ENCODE measurements at regions not wholly inside any gene's neighbourhood (a gene's known extent, or its start where the extent isn't known, plus 50 kb on each side); places are given as distances from the start of the nearest gene placed in this dataset.
"Not testable (repeated sequence)": the region's sequence is repeated elsewhere in the genome, so short reads cannot be mapped to it uniquely, and the experiment has no call there.

DNA sequence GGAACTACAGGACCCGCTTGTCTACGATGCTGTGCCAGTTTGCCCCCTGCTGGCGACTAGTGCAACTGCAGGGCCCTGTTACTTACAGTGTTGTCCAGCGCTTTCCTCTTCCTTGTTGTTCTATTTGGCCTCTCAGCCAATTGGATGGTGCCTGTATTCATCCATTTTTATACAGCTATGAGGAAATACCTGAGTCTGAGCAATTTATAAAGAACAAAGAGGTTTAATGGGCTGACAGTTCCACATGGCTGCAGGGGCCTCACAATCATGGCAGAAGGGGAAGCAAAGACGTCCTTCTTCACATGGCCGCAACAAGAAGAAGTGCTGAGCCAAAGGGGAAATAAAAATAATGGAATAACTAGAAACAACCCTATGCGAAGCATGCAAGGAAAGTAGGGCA, 78.7 kb upstream of the PLEKHG4B start:
- FAIRE-seq: no peak
- Histone ChIP-seq H3K9me3 (replicated peaks; ENCODE audit: control insufficient read depth, insufficient read depth, low read length) (no peaks in the 10 kb centered on the region), H3K9me1 (replicated peaks; ENCODE audit: control insufficient read depth, extremely low read depth, insufficient read depth, low read length) (no peaks in the 10 kb centered on the region), H3K4me2 (ENCODE audit: insufficient read depth, low read length) (no peak overlapping the region), H3K9ac (replicated peaks; ENCODE audit: extremely low read depth, insufficient read depth, low read length) (no peak overlapping the region), H3K36me3 (ENCODE audit: control insufficient read depth in 2 of 2, extremely low read depth in 1 of 2, insufficient read depth in 2 of 2, low read length in 2 of 2) (no peaks in the 10 kb centered on the region), H3K4me1 (ENCODE audit: control insufficient read depth, extremely low read depth, insufficient read depth, low read length) (no peaks in the 10 kb centered on the region), H3K27me3 (ENCODE audit: control insufficient read depth in 2 of 2, insufficient read depth in 2 of 2, low read length in 2 of 2) (no peaks in the 10 kb centered on the region), H4K20me1 (replicated peaks; ENCODE audit: control insufficient read depth, extremely low read depth, insufficient read depth, low read length) (no peaks in the 10 kb centered on the region), H3K4me3 (replicated peaks in 1 of 3; ENCODE audit: insufficient read depth in 1 of 3, low read depth in 1 of 3, low read length in 3 of 3) (no peak overlapping the region), H3K27ac (ENCODE audit: insufficient read depth, low read depth, low read length) (no peak overlapping the region), H3K79me2 (ENCODE audit: control insufficient read depth, insufficient read depth, low read length) (no peaks in the 10 kb centered on the region), H2AFZ (ENCODE audit: low read depth, low read length) (no peak overlapping the region)
- no peak for TF ChIP-seq POLR2AphosphoS5 (IDR thresholded peaks at IDR 0.05; ENCODE audit: insufficient read depth, low read depth, low read length)
- TF ChIP-seq, protein P1, sequence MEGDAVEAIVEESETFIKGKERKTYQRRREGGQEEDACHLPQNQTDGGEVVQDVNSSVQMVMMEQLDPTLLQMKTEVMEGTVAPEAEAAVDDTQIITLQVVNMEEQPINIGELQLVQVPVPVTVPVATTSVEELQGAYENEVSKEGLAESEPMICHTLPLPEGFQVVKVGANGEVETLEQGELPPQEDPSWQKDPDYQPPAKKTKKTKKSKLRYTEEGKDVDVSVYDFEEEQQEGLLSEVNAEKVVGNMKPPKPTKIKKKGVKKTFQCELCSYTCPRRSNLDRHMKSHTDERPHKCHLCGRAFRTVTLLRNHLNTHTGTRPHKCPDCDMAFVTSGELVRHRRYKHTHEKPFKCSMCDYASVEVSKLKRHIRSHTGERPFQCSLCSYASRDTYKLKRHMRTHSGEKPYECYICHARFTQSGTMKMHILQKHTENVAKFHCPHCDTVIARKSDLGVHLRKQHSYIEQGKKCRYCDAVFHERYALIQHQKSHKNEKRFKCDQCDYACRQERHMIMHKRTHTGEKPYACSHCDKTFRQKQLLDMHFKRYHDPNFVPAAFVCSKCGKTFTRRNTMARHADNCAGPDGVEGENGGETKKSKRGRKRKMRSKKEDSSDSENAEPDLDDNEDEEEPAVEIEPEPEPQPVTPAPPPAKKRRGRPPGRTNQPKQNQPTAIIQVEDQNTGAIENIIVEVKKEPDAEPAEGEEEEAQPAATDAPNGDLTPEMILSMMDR (IDR thresholded peaks at IDR 0.05; ENCODE audit: extremely low read depth in 1 of 2, insufficient read depth in 1 of 2, low read depth in 1 of 2, low read length in 2 of 2): no peak
- no peak for TF ChIP-seq JUN (IDR thresholded peaks at IDR 0.05; ENCODE audit: borderline replicate concordance, insufficient read depth, insufficient read length, low read depth)
- TF ChIP-seq POLR2A (IDR thresholded peaks at IDR 0.05; ENCODE audit: low read depth, low read length): no peak
- TF ChIP-seq, protein P2, sequence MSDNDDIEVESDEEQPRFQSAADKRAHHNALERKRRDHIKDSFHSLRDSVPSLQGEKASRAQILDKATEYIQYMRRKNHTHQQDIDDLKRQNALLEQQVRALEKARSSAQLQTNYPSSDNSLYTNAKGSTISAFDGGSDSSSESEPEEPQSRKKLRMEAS (IDR thresholded peaks at IDR 0.05; ENCODE audit: insufficient read depth, insufficient read length): no peak
- TF ChIP-seq FOS (IDR thresholded peaks at IDR 0.05; ENCODE audit: borderline replicate concordance, insufficient read depth, low read length): no peak
- no peak for TF ChIP-seq GATA2 (IDR thresholded peaks at IDR 0.05; ENCODE audit: insufficient read depth, insufficient read length, low read depth, low read length)
- TF ChIP-seq MYC (IDR thresholded peaks at IDR 0.05; ENCODE audit: low read depth, low read length): no peak
- no peak for TF ChIP-seq EZH2 (IDR thresholded peaks at IDR 0.05; ENCODE audit: borderline replicate concordance, low read depth, low read length, severe bottlenecking)
- no peak for DNase-seq (ENCODE audit: low read depth, low spot score)
- intact Hi-C loops (cut with micrococcal nuclease): no loop called here
- POLR2A ChIA-PET: no interaction called here
- CTCF ChIA-PET: no interaction called here
- dilution Hi-C loops (cut with MboI; ENCODE audit: extremely low pct_ligation_motif_present, low sequenced_read_pairs): no loop called here
- BruUV-seq (replicated peaks): no TSS peak

DNA sequence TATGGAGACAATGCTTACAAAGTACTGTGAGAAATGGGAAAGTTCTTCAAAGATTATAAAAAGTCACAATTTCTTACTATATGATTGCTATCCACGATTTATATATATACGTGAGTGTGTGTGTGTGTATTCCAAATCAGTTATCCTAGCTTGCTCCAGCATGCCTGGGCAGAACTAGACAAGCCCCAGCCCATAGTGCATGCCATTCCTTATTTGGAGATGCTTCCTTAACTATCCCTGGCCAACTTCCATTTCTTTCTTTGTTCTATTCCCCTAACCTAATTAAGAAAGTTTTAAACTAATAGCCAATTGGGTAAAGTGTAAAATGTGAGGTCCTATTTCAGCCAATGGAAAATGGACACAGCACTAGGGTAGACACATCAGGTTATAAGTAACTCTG, 77.3 kb upstream of the PLEKHG4B start:
- CTCF ChIA-PET; H3K27me3 ChIP-seq (ENCODE audit: control insufficient read depth in 2 of 2, insufficient read depth in 2 of 2, low read length in 2 of 2); H3K27ac ChIP-seq (ENCODE audit: insufficient read depth, low read depth, low read length); POLR2A ChIA-PET; DNase-seq (ENCODE audit: low read depth, low spot score); H3K9ac ChIP-seq (replicated peaks; ENCODE audit: extremely low read depth, insufficient read depth, low read length); dilution Hi-C loops (cut with MboI; ENCODE audit: extremely low pct_ligation_motif_present, low sequenced_read_pairs); H3K4me3 ChIP-seq (replicated peaks in 1 of 3; ENCODE audit: insufficient read depth in 1 of 3, low read depth in 1 of 3, low read length in 3 of 3); H2AFZ ChIP-seq (ENCODE audit: low read depth, low read length); BruUV-seq (replicated peaks); H4K20me1 ChIP-seq (replicated peaks; ENCODE audit: control insufficient read depth, extremely low read depth, insufficient read depth, low read length); H3K9me3 ChIP-seq (replicated peaks; ENCODE audit: control insufficient read depth, insufficient read depth, low read length); FAIRE-seq; H3K79me2 ChIP-seq (ENCODE audit: control insufficient read depth, insufficient read depth, low read length); H3K9me1 ChIP-seq (replicated peaks; ENCODE audit: control insufficient read depth, extremely low read depth, insufficient read depth, low read length); intact Hi-C loops (cut with micrococcal nuclease); H3K4me1 ChIP-seq (ENCODE audit: control insufficient read depth, extremely low read depth, insufficient read depth, low read length); H3K4me2 ChIP-seq (ENCODE audit: insufficient read depth, low read length); H3K36me3 ChIP-seq (ENCODE audit: control insufficient read depth in 2 of 2, extremely low read depth in 1 of 2, insufficient read depth in 2 of 2, low read length in 2 of 2): not testable (repeated sequence)

DNA sequence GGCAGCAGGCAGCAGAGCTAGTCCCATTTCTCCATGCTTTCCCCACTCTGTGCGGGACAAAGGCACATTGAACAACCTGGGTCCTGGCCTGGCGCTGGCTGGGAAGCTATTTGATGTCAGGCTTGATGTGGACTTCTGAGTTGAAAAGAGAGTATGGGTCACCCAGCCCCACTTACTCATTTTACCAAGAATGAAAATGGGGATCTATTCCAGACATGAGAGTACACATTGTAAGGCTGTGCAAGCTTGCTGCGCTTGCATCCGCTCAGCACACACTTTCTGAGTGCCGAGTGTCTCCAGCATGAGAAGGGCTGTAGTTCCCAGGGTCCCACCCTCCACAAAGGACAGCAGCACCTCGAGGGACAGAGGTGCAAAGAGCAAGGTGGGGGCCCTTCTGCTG, 71.7 kb upstream of the PLEKHG4B start:
- H3K4me2 ChIP-seq (ENCODE audit: insufficient read depth, low read length); H3K4me1 ChIP-seq (ENCODE audit: control insufficient read depth, extremely low read depth, insufficient read depth, low read length); H3K4me3 ChIP-seq (replicated peaks in 1 of 3; ENCODE audit: insufficient read depth in 1 of 3, low read depth in 1 of 3, low read length in 3 of 3); H3K79me2 ChIP-seq (ENCODE audit: control insufficient read depth, insufficient read depth, low read length); H3K9ac ChIP-seq (replicated peaks; ENCODE audit: extremely low read depth, insufficient read depth, low read length); POLR2A ChIA-PET; FAIRE-seq; H2AFZ ChIP-seq (ENCODE audit: low read depth, low read length); CTCF ChIA-PET; BruUV-seq (replicated peaks); H4K20me1 ChIP-seq (replicated peaks; ENCODE audit: control insufficient read depth, extremely low read depth, insufficient read depth, low read length); H3K9me3 ChIP-seq (replicated peaks; ENCODE audit: control insufficient read depth, insufficient read depth, low read length); H3K27ac ChIP-seq (ENCODE audit: insufficient read depth, low read depth, low read length); H3K9me1 ChIP-seq (replicated peaks; ENCODE audit: control insufficient read depth, extremely low read depth, insufficient read depth, low read length); DNase-seq (ENCODE audit: low read depth, low spot score); intact Hi-C loops (cut with micrococcal nuclease); H3K27me3 ChIP-seq (ENCODE audit: control insufficient read depth in 2 of 2, insufficient read depth in 2 of 2, low read length in 2 of 2); dilution Hi-C loops (cut with MboI; ENCODE audit: extremely low pct_ligation_motif_present, low sequenced_read_pairs); H3K36me3 ChIP-seq (ENCODE audit: control insufficient read depth in 2 of 2, extremely low read depth in 1 of 2, insufficient read depth in 2 of 2, low read length in 2 of 2): not testable (repeated sequence)
